Raji (cell line): ENCODE measurements at regions not wholly inside any gene's neighbourhood (a gene's known extent, or its start where the extent isn't known, plus 50 kb on each side); places are given as distances from the start of the nearest gene placed in this dataset.

Source experiments
- POLR2A ChIP-seq: IDR thresholded peaks from 2 replicates; pipeline ENCODE4 v1.6.1; 2011; ENCODE audit warnings: low read depth, low read length, control low read depth; ENCODE audit not compliant: insufficient read depth

- no peak for TF ChIP-seq POLR2A
Observed at GRCh38 chr11:111120161-111120560, 125.4 kb upstream of the POU2AF2 start.

GRCh38 chr11:111119751-111120150 is 125.8 kb upstream of the POU2AF2 start:
- no peak for TF ChIP-seq POLR2A

- TF ChIP-seq POLR2A: no peak
Observed at GRCh38 chr11:111115890-111116289, 129.6 kb upstream of the POU2AF2 start.

GRCh38 chr11:111114091-111114490 is 131.4 kb upstream of the POU2AF2 start:
- no peak for TF ChIP-seq POLR2A

GRCh38 chr11:111112614-111113013 is 132.9 kb upstream of the POU2AF2 start:
- no peak for TF ChIP-seq POLR2A

GRCh38 chr11:111107501-111107900 is 138.0 kb upstream of the POU2AF2 start:
- no peak for TF ChIP-seq POLR2A

- TF ChIP-seq POLR2A: no peak
Observed at GRCh38 chr11:111106641-111107040, 138.9 kb upstream of the POU2AF2 start.

- TF ChIP-seq POLR2A: no peak
Observed at GRCh38 chr11:111105566-111105965, 140.0 kb upstream of the POU2AF2 start.

GRCh38 chr11:111104185-111104584 is 141.3 kb upstream of the POU2AF2 start:
- TF ChIP-seq POLR2A: no peak

GRCh38 chr11:111101881-111102280 is 143.6 kb upstream of the POU2AF2 start:
- TF ChIP-seq POLR2A: no peak

GRCh38 chr11:111099028-111099713 is 146.4 kb upstream of the POU2AF2 start:
- TF ChIP-seq POLR2A: no peak

GRCh38 chr11:111098091-111098490 is 147.4 kb upstream of the POU2AF2 start:
- TF ChIP-seq POLR2A: no peak

GRCh38 chr11:111097191-111097590 is 148.3 kb upstream of the POU2AF2 start:
- no peak for TF ChIP-seq POLR2A

- no peak for TF ChIP-seq POLR2A
Observed at GRCh38 chr11:111095327-111095726, 150.2 kb upstream of the POU2AF2 start.

GRCh38 chr11:111093061-111093460 is 152.5 kb upstream of the POU2AF2 start:
- no peak for TF ChIP-seq POLR2A

- no peak for TF ChIP-seq POLR2A
Observed at GRCh38 chr11:111091321-111091938, 154.1 kb upstream of the POU2AF2 start.

GRCh38 chr11:111089759-111090158 is 155.8 kb upstream of the POU2AF2 start:
- TF ChIP-seq POLR2A: no peak
